Smooth muscle cell (in vitro differentiated cells): ENCODE measurements at regions not wholly inside any gene's neighbourhood (a gene's known extent, or its start where the extent isn't known, plus 50 kb on each side); places are given as distances from the start of the nearest gene placed in this dataset.

Experiments used
- DNase-seq: peaks from one replicate; lab custom pipeline; 2025; ENCODE audit not compliant: unreplicated experiment; lab: John Stamatoyannopoulos, UW
- H2AFZ ChIP-seq: fragments of 200-600 bp; sonication (generic); 2 replicates; pipeline ENCODE4 v1.6.0; 2016; ENCODE audit warnings: antibody characterized with exemption, low read depth, mild to moderate bottlenecking
- H3F3A ChIP-seq: fragments of 200-600 bp; sonication (generic); 2 replicates; pipeline ENCODE4 v1.6.0; 2017; ENCODE audit warnings: antibody characterized with exemption, low read depth
- H3K27ac ChIP-seq: fragments of 200-600 bp; sonication (generic); 2 replicates; pipeline ENCODE4 v1.5.1; 2016; ENCODE audit warnings: low read depth, mild to moderate bottlenecking
- H3K27me3 ChIP-seq: fragments of 200-600 bp; sonication (generic); 2 replicates; pipeline ENCODE4 v1.6.1; 2016; ENCODE audit warnings: low read depth, mild to moderate bottlenecking
- H3K36me3 ChIP-seq: fragments of 200-600 bp; sonication (generic); 2 replicates; pipeline ENCODE4 v1.5.1; 2016; ENCODE audit warnings: low read depth
- H3K4me1 ChIP-seq: fragments of 200-600 bp; sonication (generic); 2 replicates; pipeline ENCODE4 v1.5.1; 2016; ENCODE audit warnings: low read depth
- H3K4me2 ChIP-seq: fragments of 200-600 bp; sonication (generic); 2 replicates; pipeline ENCODE4 v1.6.0; 2016; ENCODE audit warnings: mild to moderate bottlenecking
- H3K4me3 ChIP-seq: fragments of 200-600 bp; sonication (generic); 2 replicates; pipeline ENCODE4 v1.5.1; 2016; ENCODE audit warnings: mild to moderate bottlenecking
- H3K79me2 ChIP-seq: fragments of 200-600 bp; sonication (generic); 2 replicates; pipeline ENCODE4 v1.6.0; 2016; ENCODE audit warnings: low read depth, mild to moderate bottlenecking
- H3K9ac ChIP-seq: fragments of 200-600 bp; sonication (generic); 2 replicates; pipeline ENCODE4 v1.6.0; 2016; ENCODE audit warnings: low read depth
- H3K9me3 ChIP-seq: fragments of 200-600 bp; sonication (generic); replicated peaks from 2 replicates; pipeline ENCODE4 v1.5.1; 2016; ENCODE audit warnings: low read depth
- H4K20me1 ChIP-seq: fragments of 200-600 bp; sonication (generic); 2 replicates; pipeline ENCODE4 v1.6.0; 2016; ENCODE audit warnings: low read depth
- CTCF ChIP-seq: fragments of 200-600 bp; sonication (generic); IDR thresholded peaks from 2 replicates; pipeline ENCODE4 v1.5.1; 2017; ENCODE audit warnings: borderline replicate concordance, mild to moderate bottlenecking, antibody characterized with exemption; ENCODE audit not compliant: insufficient read depth, poor library complexity, severe bottlenecking
- WGBS: methylation state at CpG from one replicate; pipeline ENCODE4 v1.1.7; 2016; ENCODE audit warnings: low lambda C conversion rate; 5-methylcytosine and 5-hydroxymethylcytosine counted together

GRCh38 chr18:41805341-41805740 lies 149.7 kb upstream of the PIK3C3 start:
- no peak for DNase-seq
- no peaks in the 10 kb centered on the region for H3F3A ChIP-seq
- WGBS: 79% methylated on average over 3 of the region's 3 CpGs
- no peak for TF ChIP-seq CTCF
- H3K9me3 ChIP-seq: no peaks in the 10 kb centered on the region
- no peaks in the 10 kb centered on the region for H4K20me1 ChIP-seq
- H3K27ac ChIP-seq: no peak overlapping the region
- peaks cover 11% of the 10 kb centered on the region for H3K27me3 ChIP-seq
- no peak overlapping the region for H3K4me3 ChIP-seq
- H3K4me2 ChIP-seq: no peak overlapping the region
- no peaks in the 10 kb centered on the region for H3K4me1 ChIP-seq
- H3K79me2 ChIP-seq: no peaks in the 10 kb centered on the region
- H3K36me3 ChIP-seq: no peaks in the 10 kb centered on the region
- no peak overlapping the region for H2AFZ ChIP-seq
- H3K9ac ChIP-seq: no peak overlapping the region

- H4K20me1 ChIP-seq: no peaks in the 10 kb centered on the region
- no peaks in the 10 kb centered on the region for H3F3A ChIP-seq
- H3K9ac ChIP-seq: no peak overlapping the region
- no peak overlapping the region for H2AFZ ChIP-seq
- H3K79me2 ChIP-seq: no peaks in the 10 kb centered on the region
- H3K4me3 ChIP-seq: no peak overlapping the region
- no peak for DNase-seq
- peaks cover 16% of the 10 kb centered on the region for H3K27me3 ChIP-seq
- H3K4me1 ChIP-seq: no peaks in the 10 kb centered on the region
- no peak overlapping the region for H3K4me2 ChIP-seq
- no peaks in the 10 kb centered on the region for H3K36me3 ChIP-seq
- 51% methylated on average over 2 of the region's 2 CpGs for WGBS
- no peak for TF ChIP-seq CTCF
- H3K9me3 ChIP-seq: no peaks in the 10 kb centered on the region
- no peak overlapping the region for H3K27ac ChIP-seq
Observed at GRCh38 chr18:41798879-41799278, 156.2 kb upstream of the PIK3C3 start.

- H3K9me3 ChIP-seq: no peaks in the 10 kb centered on the region
- H2AFZ ChIP-seq: no peak overlapping the region
- no peak overlapping the region for H3K27ac ChIP-seq
- H3K9ac ChIP-seq: no peak overlapping the region
- no peak for TF ChIP-seq CTCF
- no peak overlapping the region for H3K4me3 ChIP-seq
- no peaks in the 10 kb centered on the region for H3K79me2 ChIP-seq
- H3K27me3 ChIP-seq: no peaks in the 10 kb centered on the region
- 81% methylated on average over 5 of the region's 5 CpGs for WGBS
- DNase-seq: no peak
- no peaks in the 10 kb centered on the region for H3K4me1 ChIP-seq
- H3K36me3 ChIP-seq: no peaks in the 10 kb centered on the region
- no peaks in the 10 kb centered on the region for H3F3A ChIP-seq
- H4K20me1 ChIP-seq: no peaks in the 10 kb centered on the region
- no peak overlapping the region for H3K4me2 ChIP-seq
Observed at GRCh38 chr18:41790687-41791086, 164.3 kb upstream of the PIK3C3 start.

GRCh38 chr18:41789001-41789400 lies 166.0 kb upstream of the PIK3C3 start:
- no peak overlapping the region for H3K4me3 ChIP-seq
- no peaks in the 10 kb centered on the region for H3K36me3 ChIP-seq
- WGBS: 71% methylated on average over 2 of the region's 2 CpGs
- no peak overlapping the region for H3K4me2 ChIP-seq
- no peak for DNase-seq
- H3K79me2 ChIP-seq: no peaks in the 10 kb centered on the region
- H4K20me1 ChIP-seq: no peaks in the 10 kb centered on the region
- no peak overlapping the region for H3K27ac ChIP-seq
- H3K9me3 ChIP-seq: no peaks in the 10 kb centered on the region
- H3K27me3 ChIP-seq: no peaks in the 10 kb centered on the region
- no peaks in the 10 kb centered on the region for H3F3A ChIP-seq
- H3K9ac ChIP-seq: no peak overlapping the region
- TF ChIP-seq CTCF: no peak
- no peaks in the 10 kb centered on the region for H3K4me1 ChIP-seq
- no peak overlapping the region for H2AFZ ChIP-seq
